Globus pallidus (tissue), 1 donor: ENCODE measurements at regions not wholly inside any gene's neighbourhood (a gene's known extent, or its start where the extent isn't known, plus 50 kb on each side); places are given as distances from the start of the nearest gene placed in this dataset.
"Not testable (repeated sequence)": the region's sequence is repeated elsewhere in the genome, so short reads cannot be mapped to it uniquely, and the experiment has no call there.

Experiments used
- DNase-seq: peaks from one replicate; pipeline ENCODE4 v3.0.0-alpha.2; 2015; ENCODE audit warnings: low spot score

GRCh38 chrX:148268673-148269072 is 231.7 kb upstream of the AFF2 start:
- DNase-seq = no peak

- DNase-seq = no peak
Measured at GRCh38 chrX:148269513-148269912, 230.9 kb upstream of the AFF2 start.

- DNase-seq = no peak
Measured at GRCh38 chrX:148270499-148270898, 229.9 kb upstream of the AFF2 start.

- no peak for DNase-seq
Measured at GRCh38 chrX:148271263-148271662, 229.2 kb upstream of the AFF2 start.

GRCh38 chrX:148281920-148282319 is 218.5 kb upstream of the AFF2 start:
- DNase-seq = no peak

- DNase-seq = no peak
Measured at GRCh38 chrX:148282504-148282903, 217.9 kb upstream of the AFF2 start.

GRCh38 chrX:148284056-148284455 is 216.4 kb upstream of the AFF2 start:
- no peak for DNase-seq

- DNase-seq = no peak
Measured at GRCh38 chrX:148284821-148285220, 215.6 kb upstream of the AFF2 start.

GRCh38 chrX:148288451-148288850 is 212.0 kb upstream of the AFF2 start:
- DNase-seq = no peak

- no peak for DNase-seq
Measured at GRCh38 chrX:148290041-148290440, 210.4 kb upstream of the AFF2 start.

- DNase-seq = no peak
Measured at GRCh38 chrX:148290931-148291330, 209.5 kb upstream of the AFF2 start.

GRCh38 chrX:148298737-148299136 is 201.7 kb upstream of the AFF2 start:
- DNase-seq = no peak

- DNase-seq = not testable (repeated sequence)
Measured at GRCh38 chrX:148305214-148305613, 195.2 kb upstream of the AFF2 start.

GRCh38 chrX:148309413-148309812 is 191.0 kb upstream of the AFF2 start:
- no peak for DNase-seq

GRCh38 chrX:148310426-148311165 is 189.8 kb upstream of the AFF2 start:
- DNase-seq = no peak

GRCh38 chrX:148311544-148311943 is 188.9 kb upstream of the AFF2 start:
- DNase-seq = no peak

- DNase-seq = peak; percentile 24
Measured at GRCh38 chrX:148314876-148315275, 185.5 kb upstream of the AFF2 start.

- DNase-seq = no peak
Measured at GRCh38 chrX:148316446-148316845, 184.0 kb upstream of the AFF2 start.

GRCh38 chrX:148322906-148323305 is 177.5 kb upstream of the AFF2 start:
- DNase-seq = no peak

- DNase-seq = no peak
Measured at GRCh38 chrX:148333989-148334388, 166.4 kb upstream of the AFF2 start.

- DNase-seq = no peak
Measured at GRCh38 chrX:148337873-148338272, 162.5 kb upstream of the AFF2 start.

GRCh38 chrX:148354916-148355315 is 145.5 kb upstream of the AFF2 start:
- no peak for DNase-seq

GRCh38 chrX:148361641-148362040 is 138.8 kb upstream of the AFF2 start:
- DNase-seq = no peak

GRCh38 chrX:148363471-148364235 is 136.8 kb upstream of the AFF2 start:
- no peak for DNase-seq
